IPS-18c (cell line): ENCODE measurements at regions not wholly inside any gene's neighbourhood (a gene's known extent, or its start where the extent isn't known, plus 50 kb on each side); places are given as distances from the start of the nearest gene placed in this dataset.
"Not testable (repeated sequence)": the region's sequence is repeated elsewhere in the genome, so short reads cannot be mapped to it uniquely, and the experiment has no call there.

ENCODE experiments used
- H3K4me3 ChIP-seq: 2 replicates; pipeline ENCODE4 v1.7.0; 2013; ENCODE audit warnings: low read depth, mild to moderate bottlenecking, low read length, moderate library complexity; ENCODE audit not compliant: insufficient read depth
- H3K9me3 ChIP-seq: one replicate; pipeline ENCODE4 v1.6.1; 2013; ENCODE audit warnings: mild to moderate bottlenecking, low read length, moderate library complexity; ENCODE audit not compliant: control insufficient read depth, insufficient read depth

DNA sequence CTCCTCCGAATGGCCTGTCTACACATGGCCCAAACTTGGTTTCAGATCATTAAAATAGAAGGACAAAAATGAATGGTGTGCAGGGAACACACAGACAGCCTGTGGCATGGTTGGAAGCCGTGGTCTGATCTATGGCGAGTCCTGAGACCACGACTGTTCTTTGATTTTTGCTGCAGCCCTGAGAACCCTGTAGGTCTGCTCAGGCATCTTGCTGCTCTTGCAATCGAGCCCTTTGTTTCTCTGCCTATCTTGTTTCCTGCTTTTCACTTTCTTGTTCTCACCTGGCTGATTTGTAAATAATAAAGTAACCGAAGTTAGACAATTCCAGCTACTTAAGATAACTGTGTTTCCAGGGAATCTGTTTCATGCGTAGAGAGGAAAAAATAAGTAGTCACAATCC is 54.1 kb upstream of the NBPF9 start:
- H3K9me3 ChIP-seq, H3K4me3 ChIP-seq: not testable (repeated sequence)

- not testable (repeated sequence) for H3K4me3 ChIP-seq, H3K9me3 ChIP-seq
Observed at GRCh38 chr1:149158308-149158707, 55.0 kb upstream of the NBPF9 start.

DNA sequence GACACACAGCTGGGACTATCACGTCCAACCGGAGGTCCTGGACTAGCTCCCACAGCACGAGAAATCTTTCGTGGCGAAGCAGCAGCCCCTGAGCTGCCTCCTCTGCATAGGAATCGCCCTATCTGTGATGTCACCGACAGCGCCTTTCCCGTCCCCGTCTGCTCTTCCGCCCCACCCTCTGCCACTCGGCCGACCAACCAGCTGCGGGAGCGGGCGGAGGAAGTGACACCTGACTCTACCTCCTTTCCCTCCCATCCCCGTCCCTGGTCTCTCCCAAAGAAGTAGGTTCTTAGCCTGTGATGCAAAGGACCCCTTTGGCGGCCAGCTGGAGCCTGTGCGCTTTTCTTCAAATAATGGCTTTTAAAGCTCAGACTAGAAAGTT is 59.7 kb upstream of the NBPF9 start:
- not testable (repeated sequence) for H3K9me3 ChIP-seq, H3K4me3 ChIP-seq

DNA sequence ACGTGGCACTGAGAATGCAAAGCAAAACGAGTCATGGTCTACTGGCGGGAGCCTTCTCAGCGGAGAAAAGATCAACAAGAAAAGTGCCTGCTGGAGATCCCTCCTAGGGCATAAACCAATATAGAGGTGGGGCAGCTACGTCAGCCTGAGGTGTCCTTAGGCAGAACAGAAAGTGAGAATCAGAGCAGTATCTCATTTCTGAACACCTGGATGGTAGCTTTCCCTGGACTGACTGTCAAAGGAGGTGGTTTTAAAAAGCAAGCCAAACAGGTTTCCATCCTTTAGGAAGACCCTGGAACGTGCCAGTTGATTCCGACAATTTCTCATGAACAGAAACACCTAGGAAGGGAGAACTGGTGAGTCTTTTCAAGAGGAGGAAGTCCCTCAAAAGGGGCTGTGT is 71.4 kb upstream of the NBPF9 start:
- H3K9me3 ChIP-seq, H3K4me3 ChIP-seq: not testable (repeated sequence)

- not testable (repeated sequence) for H3K9me3 ChIP-seq, H3K4me3 ChIP-seq
Observed at GRCh38 chr1:149175812-149176211, 72.5 kb upstream of the NBPF9 start.

GRCh38 chr1:149176453-149177316 is 73.3 kb upstream of the NBPF9 start:
- H3K9me3 ChIP-seq = not testable (repeated sequence)
- H3K4me3 ChIP-seq = peak overlapping the region; percentile 44; the same call in 1 of the 2 replicates

- H3K9me3 ChIP-seq, H3K4me3 ChIP-seq: not testable (repeated sequence)
Observed at GRCh38 chr1:149190742-149191141, 87.4 kb upstream of the NBPF9 start.

- not testable (repeated sequence) for H3K9me3 ChIP-seq, H3K4me3 ChIP-seq
Observed at GRCh38 chr1:149196651-149197050, 93.3 kb upstream of the NBPF9 start.

GRCh38 chr1:149200567-149200966 is 97.2 kb upstream of the NBPF9 start:
- not testable (repeated sequence) for H3K4me3 ChIP-seq, H3K9me3 ChIP-seq

DNA sequence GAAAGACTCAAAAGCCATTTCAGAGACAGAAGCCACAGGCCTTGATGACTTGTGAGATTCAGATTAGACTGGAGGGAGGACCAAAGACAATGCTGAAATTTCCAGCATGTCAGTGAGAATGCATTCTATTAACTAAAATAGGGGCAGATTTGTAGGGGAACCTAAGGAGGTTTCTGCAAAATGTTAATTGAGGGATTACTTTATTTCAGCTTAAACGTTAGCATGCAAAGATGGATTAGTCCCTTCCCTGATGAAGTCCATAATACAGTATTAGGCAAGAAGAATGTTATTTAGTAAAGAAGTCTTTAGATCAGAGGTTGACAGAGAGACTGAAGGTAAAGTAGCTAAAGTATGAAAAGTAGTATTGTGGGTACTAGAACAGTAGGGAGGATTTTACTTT is 98.9 kb upstream of the NBPF9 start:
- not testable (repeated sequence) for H3K9me3 ChIP-seq, H3K4me3 ChIP-seq

- H3K9me3 ChIP-seq, H3K4me3 ChIP-seq: not testable (repeated sequence)
Observed at GRCh38 chr1:149204396-149204795, 101.0 kb upstream of the NBPF9 start.

GRCh38 chr1:149208836-149209235 is 105.5 kb upstream of the NBPF9 start:
- H3K9me3 ChIP-seq, H3K4me3 ChIP-seq: not testable (repeated sequence)

DNA sequence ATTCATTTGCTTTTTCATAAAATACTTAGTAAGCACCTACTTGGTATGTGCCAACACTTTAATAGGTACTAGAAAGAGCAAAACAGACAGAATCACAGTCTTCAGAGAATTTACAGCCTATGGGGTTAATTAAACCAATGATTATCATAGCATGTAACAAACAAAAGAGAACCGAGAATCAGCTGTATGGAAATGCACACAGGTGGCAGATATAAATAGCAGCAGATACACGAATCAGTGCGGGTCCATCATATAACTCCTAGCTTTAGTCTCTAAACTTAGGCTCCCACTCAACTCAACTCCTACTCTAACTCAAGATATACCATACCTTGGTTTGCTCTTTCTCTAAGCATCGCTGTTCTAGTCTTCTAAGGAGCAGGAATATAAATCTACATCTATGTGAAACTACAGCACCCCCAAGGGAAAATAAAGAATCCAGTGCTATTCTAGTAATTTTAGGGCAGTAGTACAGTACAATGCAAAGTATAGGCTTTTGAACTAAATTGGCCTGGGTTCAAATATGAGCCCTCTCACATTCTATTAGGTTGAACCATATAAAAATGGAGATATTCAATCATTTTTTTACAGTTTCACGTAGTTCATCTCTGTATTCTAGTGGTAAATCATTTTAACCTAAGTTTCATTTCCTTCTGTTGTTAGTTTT is 108.5 kb upstream of the NBPF9 start:
- H3K4me3 ChIP-seq, H3K9me3 ChIP-seq: not testable (repeated sequence)

DNA sequence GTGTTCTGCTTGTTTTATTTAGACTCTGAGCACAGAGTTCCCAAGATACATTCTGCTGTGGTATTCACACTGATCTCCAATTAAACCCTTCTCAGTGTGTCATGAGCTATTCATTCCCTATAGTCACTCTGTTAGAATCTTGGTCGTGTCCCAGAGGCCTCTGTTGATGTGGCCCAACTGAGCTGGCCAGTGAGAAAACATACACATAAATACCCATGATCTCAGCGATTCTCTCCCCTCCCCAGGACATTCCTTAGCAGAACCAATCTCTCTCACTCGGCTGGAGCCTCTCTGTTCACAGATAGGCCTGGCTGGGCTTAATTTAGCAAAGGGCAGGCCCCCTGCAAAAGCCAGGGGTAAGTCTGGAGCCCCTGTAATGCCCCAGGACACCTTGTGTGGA is 109.6 kb upstream of the NBPF9 start:
- H3K4me3 ChIP-seq, H3K9me3 ChIP-seq: not testable (repeated sequence)

GRCh38 chr1:149213673-149214072 is 110.3 kb upstream of the NBPF9 start:
- not testable (repeated sequence) for H3K4me3 ChIP-seq, H3K9me3 ChIP-seq

- H3K4me3 ChIP-seq, H3K9me3 ChIP-seq: not testable (repeated sequence)
Observed at GRCh38 chr1:149218080-149218988, 115.0 kb upstream of the NBPF9 start.

DNA sequence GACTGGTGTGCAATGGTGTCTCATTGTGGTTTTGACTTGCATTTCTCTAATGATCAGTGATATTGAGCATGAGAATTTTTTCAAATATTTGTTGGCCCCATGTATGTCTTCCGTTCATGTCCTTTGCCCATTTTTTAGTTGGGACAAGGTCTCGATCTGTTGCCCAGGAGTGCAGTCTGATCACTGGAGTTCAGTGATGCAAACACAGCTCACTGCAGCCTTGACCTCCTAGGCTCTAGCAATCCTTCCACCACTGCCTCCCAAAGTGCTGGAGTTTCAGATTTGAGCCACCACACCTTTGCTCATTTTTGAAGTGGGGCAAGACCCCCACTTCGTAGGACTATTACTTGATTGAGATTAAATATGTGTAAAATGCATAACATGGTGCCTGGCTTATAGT is 116.2 kb upstream of the NBPF9 start:
- H3K9me3 ChIP-seq, H3K4me3 ChIP-seq: not testable (repeated sequence)
